ENCODE measurements at regions not wholly inside any gene's neighbourhood (a gene's known extent, or its start where the extent isn't known, plus 50 kb on each side); places are given as distances from the start of the nearest gene placed in this dataset.
"Not testable (repeated sequence)": the region's sequence is repeated elsewhere in the genome, so short reads cannot be mapped to it uniquely, and the experiment has no call there.

GRCh38 chrX:40368611-40369061 lies 212.1 kb upstream of the ATP6AP2 start:
- TF ChIP-seq EZH2 (IDR thresholded peaks at IDR 0.05; ENCODE audit: borderline replicate concordance, insufficient read depth, low read depth, low read length, poor library complexity, severe bottlenecking) (no peak), CTCF (IDR thresholded peaks at IDR 0.05) (no peak)
- no peak overlapping the region for H3K4me2 ChIP-seq (replicated peaks; ENCODE audit: low read depth, low read length, poor library complexity, severe bottlenecking)
- H3K4me3 ChIP-seq (ENCODE audit: control extremely low read depth in 1 of 5, extremely low read depth in 1 of 5, insufficient read depth in 1 of 5, low read depth in 2 of 5, low read length in 4 of 5): no peak overlapping the region
- no peaks in the 10 kb centered on the region for H3K36me3 ChIP-seq (replicated peaks in 1 of 2; ENCODE audit: control extremely low read depth in 1 of 2, control insufficient read depth in 1 of 2, extremely low read depth in 1 of 2, insufficient read depth in 2 of 2, low read length in 1 of 2)
- H3K27ac Mint-ChIP-seq: no peak overlapping the region
- no peak overlapping the region for H3K4me3 Mint-ChIP-seq
- no peaks in the 10 kb centered on the region for H3K4me1 Mint-ChIP-seq
- no peaks in the 10 kb centered on the region for H3K4me1 ChIP-seq (ENCODE audit: control insufficient read depth in 2 of 2, insufficient read depth in 2 of 2, low read length in 2 of 2)
- H3K27me3 ChIP-seq (replicated peaks in 1 of 4; ENCODE audit: control extremely low read depth in 1 of 4, control insufficient read depth in 3 of 4, insufficient read depth in 4 of 4, low read length in 3 of 4): no peaks in the 10 kb centered on the region
- WGBS (ENCODE audit: insufficient coverage): no CpG with 5 or more reads among the region's 6 CpGs
- no peak overlapping the region for H3K27ac ChIP-seq (ENCODE audit: low read length in 2 of 2)
- no peak for DNase-seq
- no peaks in the 10 kb centered on the region for H4K20me1 ChIP-seq (ENCODE audit: control insufficient read depth, insufficient read depth, low read length, poor library complexity, severe bottlenecking)
- POLR2A ChIA-PET: interaction anchor here (0.7 kb wide), 1 partner anchor 199 kb away, joined by 3 read pairs; no protein-coding TSS in a partner anchor
- H3K27me3 Mint-ChIP-seq: peaks cover 2% of the 10 kb centered on the region
- no peak for ATAC-seq (ENCODE audit: low read depth)
- H3K9me3 ChIP-seq (ENCODE audit: control extremely low read depth in 1 of 3, control insufficient read depth in 2 of 3, insufficient read depth in 1 of 3, low read length in 2 of 3): peaks cover 0 to 4% (median 0%) of the 10 kb centered on the region in 3 donors
- no peaks in the 10 kb centered on the region for H3K9me3 Mint-ChIP-seq (ENCODE audit: insufficient read depth)
- no peaks in the 10 kb centered on the region for H3K79me2 ChIP-seq (ENCODE audit: control insufficient read depth, insufficient read depth, low read length)
- intact Hi-C loops (cut with micrococcal nuclease): no loop called here
- CTCF ChIA-PET: no interaction called here
- no peak overlapping the region for H2AFZ ChIP-seq (ENCODE audit: insufficient read depth, low read depth, low read length, poor library complexity, severe bottlenecking)
- H3K9ac ChIP-seq (ENCODE audit: low read length): no peak overlapping the region

- H3K27me3 Mint-ChIP-seq: peaks cover 2% of the 10 kb centered on the region
- no peak overlapping the region for H2AFZ ChIP-seq (ENCODE audit: insufficient read depth, low read depth, low read length, poor library complexity, severe bottlenecking)
- no peak for ATAC-seq (ENCODE audit: low read depth)
- no peaks in the 10 kb centered on the region for H3K79me2 ChIP-seq (ENCODE audit: control insufficient read depth, insufficient read depth, low read length)
- intact Hi-C loops (cut with micrococcal nuclease): no loop called here
- no peak overlapping the region for H3K4me2 ChIP-seq (replicated peaks; ENCODE audit: low read depth, low read length, poor library complexity, severe bottlenecking)
- no peak overlapping the region for H3K4me3 Mint-ChIP-seq
- no peaks in the 10 kb centered on the region for H3K4me1 ChIP-seq (ENCODE audit: control insufficient read depth in 2 of 2, insufficient read depth in 2 of 2, low read length in 2 of 2)
- no peak overlapping the region for H3K27ac Mint-ChIP-seq
- no peak overlapping the region for H3K4me3 ChIP-seq (ENCODE audit: control extremely low read depth in 1 of 5, extremely low read depth in 1 of 5, insufficient read depth in 1 of 5, low read depth in 2 of 5, low read length in 4 of 5)
- no peaks in the 10 kb centered on the region for H3K9me3 Mint-ChIP-seq (ENCODE audit: insufficient read depth)
- H3K27ac ChIP-seq (ENCODE audit: low read length in 2 of 2): no peak overlapping the region
- no peak for DNase-seq
- CTCF ChIA-PET: no interaction called here
- POLR2A ChIA-PET: no interaction called here
- TF ChIP-seq CTCF (IDR thresholded peaks at IDR 0.05) (no peak), EZH2 (IDR thresholded peaks at IDR 0.05; ENCODE audit: borderline replicate concordance, insufficient read depth, low read depth, low read length, poor library complexity, severe bottlenecking) (no peak)
- H3K9me3 ChIP-seq (ENCODE audit: control extremely low read depth in 1 of 3, control insufficient read depth in 2 of 3, insufficient read depth in 1 of 3, low read length in 2 of 3): peaks cover 0 to 4% (median 0%) of the 10 kb centered on the region in 3 donors
- no peaks in the 10 kb centered on the region for H4K20me1 ChIP-seq (ENCODE audit: control insufficient read depth, insufficient read depth, low read length, poor library complexity, severe bottlenecking)
- no peaks in the 10 kb centered on the region for H3K27me3 ChIP-seq (replicated peaks in 1 of 4; ENCODE audit: control extremely low read depth in 1 of 4, control insufficient read depth in 3 of 4, insufficient read depth in 4 of 4, low read length in 3 of 4)
- no peaks in the 10 kb centered on the region for H3K36me3 ChIP-seq (replicated peaks in 1 of 2; ENCODE audit: control extremely low read depth in 1 of 2, control insufficient read depth in 1 of 2, extremely low read depth in 1 of 2, insufficient read depth in 2 of 2, low read length in 1 of 2)
- H3K9ac ChIP-seq (ENCODE audit: low read length): no peak overlapping the region
- H3K4me1 Mint-ChIP-seq: no peaks in the 10 kb centered on the region
- WGBS (ENCODE audit: insufficient coverage): no CpG with 5 or more reads among the region's 3 CpGs
Measured at GRCh38 chrX:40366661-40367060, 214.1 kb upstream of the ATP6AP2 start.

- H2AFZ ChIP-seq (ENCODE audit: insufficient read depth, low read depth, low read length, poor library complexity, severe bottlenecking); H4K20me1 ChIP-seq (ENCODE audit: control insufficient read depth, insufficient read depth, low read length, poor library complexity, severe bottlenecking); ATAC-seq (ENCODE audit: low read depth); H3K4me1 Mint-ChIP-seq; intact Hi-C loops (cut with micrococcal nuclease); H3K27ac ChIP-seq (ENCODE audit: low read length in 2 of 2); DNase-seq; H3K9me3 ChIP-seq (ENCODE audit: control extremely low read depth in 1 of 3, control insufficient read depth in 2 of 3, insufficient read depth in 1 of 3, low read length in 2 of 3); H3K4me1 ChIP-seq (ENCODE audit: control insufficient read depth in 2 of 2, insufficient read depth in 2 of 2, low read length in 2 of 2); H3K27me3 Mint-ChIP-seq; H3K79me2 ChIP-seq (ENCODE audit: control insufficient read depth, insufficient read depth, low read length); H3K4me3 ChIP-seq (ENCODE audit: control extremely low read depth in 1 of 5, extremely low read depth in 1 of 5, insufficient read depth in 1 of 5, low read depth in 2 of 5, low read length in 4 of 5); H3K9ac ChIP-seq (ENCODE audit: low read length); H3K36me3 ChIP-seq (replicated peaks in 1 of 2; ENCODE audit: control extremely low read depth in 1 of 2, control insufficient read depth in 1 of 2, extremely low read depth in 1 of 2, insufficient read depth in 2 of 2, low read length in 1 of 2); H3K27ac Mint-ChIP-seq; H3K4me3 Mint-ChIP-seq; H3K27me3 ChIP-seq (replicated peaks in 1 of 4; ENCODE audit: control extremely low read depth in 1 of 4, control insufficient read depth in 3 of 4, insufficient read depth in 4 of 4, low read length in 3 of 4); H3K4me2 ChIP-seq (replicated peaks; ENCODE audit: low read depth, low read length, poor library complexity, severe bottlenecking); CTCF ChIA-PET; H3K9me3 Mint-ChIP-seq (ENCODE audit: insufficient read depth); POLR2A ChIA-PET: not testable (repeated sequence)
- 97% methylated on average over 11 of the region's 14 CpGs for WGBS (ENCODE audit: insufficient coverage)
Measured at GRCh38 chrX:40362291-40362690, 218.5 kb upstream of the ATP6AP2 start.
